HT1080 (cell line): ENCODE measurements at regions not wholly inside any gene's neighbourhood (a gene's known extent, or its start where the extent isn't known, plus 50 kb on each side); places are given as distances from the start of the nearest gene placed in this dataset.
"Not testable (repeated sequence)": the region's sequence is repeated elsewhere in the genome, so short reads cannot be mapped to it uniquely, and the experiment has no call there.

ENCODE experiments used
- DNase-seq: peaks from one replicate; pipeline ENCODE4 v3.0.0-alpha.2; 2015; ENCODE audit warnings: low read depth

GRCh38 chr3:181336597-181336996, 347.1 kb upstream of the DNAJC19 start:
- no peak for DNase-seq

- DNase-seq, result no peak
Observed at GRCh38 chr3:181333394-181333793, 343.9 kb upstream of the DNAJC19 start.

GRCh38 chr3:181330821-181331563, 341.5 kb upstream of the DNAJC19 start:
- DNase-seq, result no peak

GRCh38 chr3:181330257-181330656, 340.7 kb upstream of the DNAJC19 start:
- no peak for DNase-seq

- no peak for DNase-seq
Observed at GRCh38 chr3:181329024-181329423, 339.5 kb upstream of the DNAJC19 start.

GRCh38 chr3:181328346-181328745, 338.8 kb upstream of the DNAJC19 start:
- no peak for DNase-seq

GRCh38 chr3:181327349-181327748, 337.8 kb upstream of the DNAJC19 start:
- no peak for DNase-seq

GRCh38 chr3:181326637-181327223, 337.2 kb upstream of the DNAJC19 start:
- DNase-seq, result peak; percentile 32

GRCh38 chr3:181324516-181324915, 335.0 kb upstream of the DNAJC19 start:
- not testable (repeated sequence) for DNase-seq

- DNase-seq, result no peak
Observed at GRCh38 chr3:181318321-181318720, 328.8 kb upstream of the DNAJC19 start.

- DNase-seq, result no peak
Observed at GRCh38 chr3:181317508-181317907, 328.0 kb upstream of the DNAJC19 start.

- peak; percentile 25 for DNase-seq
Observed at GRCh38 chr3:181316482-181316881, 326.9 kb upstream of the DNAJC19 start.

- DNase-seq, result no peak
Observed at GRCh38 chr3:181313335-181313734, 323.8 kb upstream of the DNAJC19 start.

GRCh38 chr3:181311186-181311585, 321.6 kb upstream of the DNAJC19 start:
- DNase-seq, result no peak

- no peak for DNase-seq
Observed at GRCh38 chr3:181302960-181303359, 313.4 kb upstream of the DNAJC19 start.

- no peak for DNase-seq
Observed at GRCh38 chr3:181300033-181300432, 310.5 kb upstream of the DNAJC19 start.

- no peak for DNase-seq
Observed at GRCh38 chr3:181298421-181298820, 308.9 kb upstream of the DNAJC19 start.

- DNase-seq, result peak; percentile 85
Observed at GRCh38 chr3:181292984-181293383, 303.4 kb upstream of the DNAJC19 start.

GRCh38 chr3:181290941-181291340, 301.4 kb upstream of the DNAJC19 start:
- no peak for DNase-seq

- DNase-seq, result no peak
Observed at GRCh38 chr3:181289306-181289705, 299.8 kb upstream of the DNAJC19 start.

GRCh38 chr3:181288145-181288544, 298.6 kb upstream of the DNAJC19 start:
- DNase-seq, result no peak

- DNase-seq, result no peak
Observed at GRCh38 chr3:181279239-181279565, 289.7 kb upstream of the DNAJC19 start.

- peak; percentile 17 for DNase-seq
Observed at GRCh38 chr3:181278468-181279238, 289.1 kb upstream of the DNAJC19 start.
